Kidney (tissue), 13 donors: ENCODE measurements at regions not wholly inside any gene's neighbourhood (a gene's known extent, or its start where the extent isn't known, plus 50 kb on each side); places are given as distances from the start of the nearest gene placed in this dataset.

ENCODE experiments used
- DNase-seq, 5 donors: peaks; one replicate each; pipeline ENCODE4 v3.0.0-alpha.2; 2013 to 2020
- FAIRE-seq: peaks from 2 replicates; lab custom pipeline; 2012; peaks lifted over from hg19 to GRCh38; lab: Jason Lieb, UNC
- H3K27ac ChIP-seq, 2 donors: one replicate each; pipeline ENCODE4 v1.7.0; 2013; ENCODE audit warnings: low read depth in 2 of 2, low read length in 2 of 2, inconsistent platforms in 1 of 2
- H3K27me3 ChIP-seq: one replicate; pipeline ENCODE4 v1.7.1; 2013; ENCODE audit warnings: low read length, inconsistent platforms; ENCODE audit not compliant: control insufficient read depth, insufficient read depth
- H3K36me3 ChIP-seq, 3 donors: one replicate each; pipeline versions ENCODE4 v1.7.0 to v1.7.1; 2013; ENCODE audit warnings: low read length in 3 of 3, control low read depth in 1 of 3, inconsistent platforms in 1 of 3; ENCODE audit not compliant: insufficient read depth in 3 of 3, control insufficient read depth in 2 of 3
- H3K4me1 ChIP-seq, 3 donors: one replicate each; pipeline versions ENCODE4 v1.7.0 to v1.7.1; 2013; ENCODE audit warnings: low read length in 3 of 3, inconsistent platforms in 1 of 3, low read depth in 1 of 3; ENCODE audit not compliant: control insufficient read depth in 2 of 3, insufficient read depth in 2 of 3
- H3K4me3 ChIP-seq, 3 donors: one replicate each; pipeline versions ENCODE4 v1.7.0 to v1.8.1; 2013; ENCODE audit warnings: low read length in 3 of 3, control low read depth in 1 of 3, inconsistent platforms in 1 of 3
- H3K9ac ChIP-seq, 3 donors: one replicate each; pipeline versions ENCODE4 v1.7.0 to v1.7.1; 2013; ENCODE audit warnings: low read length in 3 of 3, control low read depth in 1 of 3, inconsistent platforms in 1 of 3
- H3K9me3 ChIP-seq, 3 donors: one replicate each; pipeline versions ENCODE4 v1.7.0 to v1.7.1; 2013; ENCODE audit warnings: low read length in 3 of 3, control low read depth in 1 of 3, inconsistent platforms in 1 of 3; ENCODE audit not compliant: control insufficient read depth in 2 of 3, insufficient read depth in 1 of 3
- CTCF ChIP-seq: IDR thresholded peaks from 3 replicates; pipeline ENCODE4 v1.5.1; 2012; ENCODE audit warnings: mild to moderate bottlenecking, moderate library complexity, borderline replicate concordance; ENCODE audit not compliant: insufficient read depth; ENCODE audit errors: extremely low read depth
- intact Hi-C: fragments of 100-400 bp; cut with DNase I; formaldehyde crosslinking; loops from one replicate; pipeline ENCODE4 v1.11.1; 2022
- donor health status: control.
- donor health status: control.
- donor health status: control.
- donor health status: control.
- donor health status: control.
- donor health status: DM: yes; HTN: yes; CAD: no.
- donor health status: Normal renal cell carcinoma (clear cell type).

- intact Hi-C loops, result no loop called here
- Histone ChIP-seq H3K27me3 (no peaks in the 10 kb centered on the region), H3K36me3 (no peaks in the 10 kb centered on the region), H3K4me3 (no peak overlapping the region), H3K9me3 (peaks cover 0 to 2% (median 0%) of the 10 kb centered on the region in 3 donors), H3K9ac (no peak overlapping the region), H3K27ac (no peak overlapping the region), H3K4me1 (no peaks in the 10 kb centered on the region)
- no peak for FAIRE-seq
- peak; percentile 67 for TF ChIP-seq CTCF
- DNase-seq, result peak in 4 of 5 donors; percentile 54 to 72 (median 60)
These were observed 73.1 kb upstream of the GJB5 start for GRCh38 chr1:34681480-34682451.

- no peaks in the 10 kb centered on the region for H3K27me3 ChIP-seq
- no peak overlapping the region for H3K4me3 ChIP-seq
- H3K9me3 ChIP-seq, result peaks cover 0 to 2% (median 0%) of the 10 kb centered on the region in 3 donors
- no peak for DNase-seq
- no peak for FAIRE-seq
- H3K36me3 ChIP-seq, result no peaks in the 10 kb centered on the region
- intact Hi-C loops, result no loop called here
- no peak for TF ChIP-seq CTCF
- H3K9ac ChIP-seq, result no peak overlapping the region
- H3K27ac ChIP-seq, result no peak overlapping the region
- no peaks in the 10 kb centered on the region for H3K4me1 ChIP-seq
These were observed 72.2 kb upstream of the GJB5 start for GRCh38 chr1:34682452-34683223.

GRCh38 chr1:34683616-34684015 lies 71.2 kb upstream of the GJB5 start:
- Histone ChIP-seq H3K9me3 (no peaks in the 10 kb centered on the region), H3K36me3 (no peaks in the 10 kb centered on the region), H3K9ac (no peak overlapping the region), H3K27me3 (no peaks in the 10 kb centered on the region), H3K27ac (no peak overlapping the region), H3K4me1 (no peaks in the 10 kb centered on the region), H3K4me3 (no peak overlapping the region)
- intact Hi-C loops, result no loop called here
- FAIRE-seq (no peak), DNase-seq (no peak)
- no peak for TF ChIP-seq CTCF
